IPS DF 4.7 (cell line): ENCODE measurements at regions not wholly inside any gene's neighbourhood (a gene's known extent, or its start where the extent isn't known, plus 50 kb on each side); places are given as distances from the start of the nearest gene placed in this dataset.

Experiments
- DNase-seq: peaks from one replicate; pipeline ENCODE4 v3.0.0-alpha.2; 2013; ENCODE audit warnings: low spot score; ENCODE audit errors: extremely low read depth

GRCh38 chr7:132672200-132672990, 96.1 kb upstream of the PLXNA4 start:
- DNase-seq: no peak

- no peak for DNase-seq
Observed at GRCh38 chr7:132666774-132667172, 90.5 kb upstream of the PLXNA4 start.

DNA sequence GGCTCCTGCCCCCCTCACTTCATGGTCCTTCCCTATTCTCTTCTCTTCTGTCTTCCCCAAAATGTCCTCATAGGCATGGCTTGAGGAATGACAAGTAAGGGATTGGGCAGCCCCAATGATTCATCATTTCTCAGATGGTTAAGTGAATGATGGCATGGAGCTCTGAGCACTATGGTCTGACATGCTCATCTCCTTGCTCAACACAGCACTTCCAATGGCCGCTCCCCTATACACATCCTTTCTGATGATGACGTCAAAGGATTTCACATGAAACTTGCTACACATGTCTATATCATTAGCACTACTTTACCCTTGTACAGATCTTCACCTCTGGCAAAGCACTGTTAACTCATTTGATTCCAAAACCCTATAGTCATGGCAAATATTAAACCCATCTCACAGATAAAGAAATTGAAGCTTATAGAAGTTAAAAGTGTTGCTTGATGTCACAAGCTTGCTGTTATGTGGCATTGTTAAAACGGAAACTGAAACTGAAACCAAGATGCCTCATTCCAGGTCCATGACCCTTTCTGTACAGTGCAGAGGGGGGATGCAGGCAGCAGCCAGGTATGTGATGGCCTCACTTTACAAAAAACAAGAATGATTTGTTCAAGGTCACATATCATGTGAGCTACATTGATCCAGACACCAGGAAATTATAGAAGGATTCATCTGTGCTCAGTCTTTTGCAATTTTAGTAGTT, 90.0 kb upstream of the PLXNA4 start:
- DNase-seq: no peak

- no peak for DNase-seq
Observed at GRCh38 chr7:132656846-132657776, 80.8 kb upstream of the PLXNA4 start.

- DNase-seq: no peak
Observed at GRCh38 chr7:132656341-132656740, 80.1 kb upstream of the PLXNA4 start.

GRCh38 chr7:132655131-132655727, 79.0 kb upstream of the PLXNA4 start:
- no peak for DNase-seq

GRCh38 chr7:132654150-132654549, 77.9 kb upstream of the PLXNA4 start:
- DNase-seq: no peak

DNA sequence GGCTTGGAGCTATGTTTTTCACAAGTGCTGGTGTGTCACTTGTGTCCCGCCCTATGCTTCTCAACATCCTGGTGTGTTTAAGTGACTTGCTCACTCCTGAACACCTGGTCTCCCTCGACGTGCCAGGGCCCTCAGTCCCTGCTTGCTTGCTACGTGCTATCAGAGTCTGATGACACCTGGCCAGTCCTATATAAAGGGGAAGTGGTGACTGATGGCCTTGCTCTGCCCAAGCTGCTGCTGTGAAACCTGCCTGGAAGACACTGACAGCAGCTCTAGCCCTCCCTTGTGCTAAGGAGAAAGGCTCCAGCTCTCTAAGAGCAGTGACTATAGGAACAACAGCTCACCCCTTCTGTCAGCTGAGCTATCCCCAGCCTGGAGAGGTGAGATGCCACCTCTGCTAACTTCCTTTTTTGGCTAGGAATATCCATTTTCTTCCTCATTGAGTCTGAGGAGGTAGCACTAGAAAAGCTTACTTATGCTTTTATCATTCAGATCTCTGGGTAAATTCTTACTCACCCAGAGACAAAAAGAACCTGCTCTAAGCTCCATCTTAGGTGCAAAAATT, 77.2 kb upstream of the PLXNA4 start:
- DNase-seq: no peak

DNA sequence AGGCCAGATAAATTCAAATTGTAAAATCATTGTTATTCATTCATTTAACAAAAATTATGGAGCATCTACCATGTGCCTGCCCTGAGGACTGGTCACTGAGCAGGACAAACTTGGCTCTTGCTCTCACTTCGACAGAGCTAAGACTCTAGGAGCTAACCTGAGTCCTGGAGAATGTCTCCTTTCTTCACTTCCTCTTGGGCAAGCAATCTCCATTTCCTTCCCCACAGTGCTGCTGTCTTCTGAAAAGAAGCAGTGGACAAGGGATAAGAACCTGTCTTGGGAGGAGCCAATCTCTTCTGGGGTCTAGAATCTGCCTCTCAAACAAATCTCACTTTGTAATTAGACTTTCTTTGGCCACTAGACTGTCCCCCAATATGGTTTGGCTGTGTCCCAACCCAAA, 76.2 kb upstream of the PLXNA4 start:
- DNase-seq: no peak

- DNase-seq: no peak
Observed at GRCh38 chr7:132650498-132650897, 74.2 kb upstream of the PLXNA4 start.

DNA sequence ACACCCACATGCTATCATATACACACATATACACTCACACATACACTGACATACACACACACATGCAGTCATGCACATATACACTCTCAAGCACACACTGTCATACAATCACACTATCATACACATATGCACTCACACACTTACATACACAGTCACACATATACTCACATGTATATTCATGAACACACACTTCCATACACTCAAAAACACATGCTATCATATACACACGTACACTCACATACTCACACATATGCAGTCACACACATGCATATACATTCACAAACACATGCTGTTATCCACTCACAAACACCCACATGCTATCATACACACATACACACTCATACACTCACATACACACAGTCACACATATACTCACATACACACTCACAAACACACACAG, 71.0 kb upstream of the PLXNA4 start:
- no peak for DNase-seq

GRCh38 chr7:132646052-132646451, 69.8 kb upstream of the PLXNA4 start:
- DNase-seq: no peak

DNA sequence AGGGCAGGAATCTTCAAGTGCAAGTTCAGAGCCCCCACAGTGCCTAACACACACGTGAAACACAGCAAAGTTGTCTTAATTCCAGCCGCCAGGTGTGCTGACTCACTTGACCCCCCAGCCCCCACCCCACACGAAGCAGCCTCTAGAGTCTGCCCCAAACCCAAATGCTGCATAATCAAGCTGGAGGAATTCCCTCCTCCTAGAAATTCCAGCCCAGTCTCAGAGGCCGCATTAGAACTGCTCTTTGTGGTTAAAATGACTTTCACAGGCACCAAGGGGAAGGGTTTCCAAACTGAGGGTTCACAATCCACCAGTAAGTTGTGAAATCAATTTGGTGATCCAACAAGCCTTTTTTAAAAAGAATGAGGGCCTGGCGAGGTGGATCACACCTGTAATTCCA, 67.0 kb upstream of the PLXNA4 start:
- DNase-seq: no peak

DNA sequence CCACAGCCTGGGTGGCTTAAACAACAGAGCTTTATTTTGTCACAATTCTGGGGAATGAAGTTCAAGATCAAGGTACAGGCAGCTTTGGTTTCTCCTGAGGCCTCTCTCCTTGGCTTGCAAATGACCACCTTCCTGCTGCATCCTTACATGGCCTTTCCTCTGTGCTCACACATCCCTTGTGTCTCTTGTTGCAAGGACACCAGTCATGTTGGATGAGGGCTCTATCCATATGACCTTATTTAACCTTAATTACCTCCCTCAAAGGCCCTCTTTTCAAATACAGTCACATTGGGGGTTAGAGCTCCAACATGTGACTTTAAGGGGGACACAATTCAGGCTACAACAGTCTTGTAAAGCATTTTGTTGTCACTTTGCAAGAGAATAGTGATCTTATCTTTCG, 65.0 kb upstream of the PLXNA4 start:
- DNase-seq: no peak

DNA sequence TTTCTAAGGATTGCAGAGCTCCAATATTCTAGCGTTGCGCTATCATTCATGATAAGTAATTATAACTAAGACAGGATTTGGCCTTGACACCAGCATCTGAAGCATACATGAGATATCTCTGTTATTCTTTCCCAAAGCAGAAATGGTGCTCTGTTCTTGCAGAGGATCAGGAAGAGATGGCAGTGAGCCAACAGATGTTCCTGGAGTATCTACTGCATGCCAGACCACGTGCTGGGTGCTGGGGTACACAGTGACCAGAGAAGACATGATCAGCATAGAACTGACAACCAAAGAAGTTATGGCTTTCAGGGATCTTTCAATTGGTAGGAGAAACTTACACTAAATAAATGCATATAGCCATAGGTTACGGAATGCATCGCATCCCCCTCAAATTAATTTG, 63.7 kb upstream of the PLXNA4 start:
- DNase-seq: no peak

DNA sequence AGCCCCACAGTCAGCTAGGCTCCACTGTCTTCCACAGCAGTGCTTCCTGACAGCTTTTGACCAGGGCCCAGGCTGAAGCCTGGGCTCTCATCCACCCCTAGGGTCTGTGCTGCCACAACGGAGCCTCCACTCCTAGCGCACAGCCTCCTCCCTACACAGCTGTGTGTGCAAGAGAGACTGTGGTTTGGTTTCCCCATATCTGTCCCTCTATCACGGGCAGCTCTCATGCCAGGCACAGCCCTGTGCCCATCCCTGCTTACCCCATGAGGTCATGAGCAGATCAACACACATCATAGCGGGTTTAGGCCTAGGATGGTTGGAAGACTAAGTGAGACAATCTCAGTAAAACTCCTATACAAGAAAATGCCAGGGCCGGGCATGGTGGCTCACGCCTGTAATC, 61.7 kb upstream of the PLXNA4 start:
- no peak for DNase-seq

- no peak for DNase-seq
Observed at GRCh38 chr7:132636581-132636980, 60.3 kb upstream of the PLXNA4 start.

DNA sequence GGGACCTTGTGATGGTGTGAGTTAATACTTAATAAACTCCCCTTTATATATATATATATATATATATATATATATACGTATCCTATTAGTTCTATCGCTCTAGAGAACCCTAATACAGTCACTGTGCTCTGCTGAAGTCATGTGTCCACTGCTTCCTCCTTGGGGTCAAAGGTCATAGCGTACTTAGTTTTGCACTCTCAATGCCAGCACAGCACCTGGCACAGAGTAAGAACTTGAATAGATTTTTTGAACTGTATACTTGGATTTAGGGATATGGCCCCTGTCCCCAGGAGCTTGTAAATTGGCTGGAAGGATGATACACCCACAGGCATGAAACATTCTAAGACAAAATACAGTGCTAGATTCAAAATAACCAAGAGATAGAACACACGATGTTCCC, 58.9 kb upstream of the PLXNA4 start:
- DNase-seq: no peak

DNA sequence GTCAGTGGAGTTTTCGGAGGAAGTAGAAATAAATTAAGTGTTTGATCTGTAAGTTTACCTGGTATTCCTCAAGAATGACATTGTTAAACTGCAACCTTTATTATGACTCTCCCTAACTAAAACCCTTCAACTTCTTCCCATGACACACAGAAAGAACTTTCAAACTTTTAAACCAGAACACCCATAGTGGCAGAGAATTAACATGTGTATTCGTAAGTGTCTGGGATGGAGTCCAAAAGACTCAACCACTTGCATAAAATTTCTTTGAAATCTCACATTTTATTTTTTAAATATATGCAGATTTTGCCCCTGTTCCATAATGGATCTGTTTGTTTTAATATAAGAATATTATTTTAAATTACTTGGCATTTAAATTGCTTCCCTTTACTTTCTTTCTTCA, 54.6 kb upstream of the PLXNA4 start:
- no peak for DNase-seq
